K562 (cell line): ENCODE measurements at regions not wholly inside any gene's neighbourhood (a gene's known extent, or its start where the extent isn't known, plus 50 kb on each side); places are given as distances from the start of the nearest gene placed in this dataset.
"Not testable (repeated sequence)": the region's sequence is repeated elsewhere in the genome, so short reads cannot be mapped to it uniquely, and the experiment has no call there.

Source experiments
- ATAC-seq: fragments of 200-7000 bp; cut with Tn5 transposase; 3 replicates; pipeline ENCODE4 v1.9.1; 2020; ENCODE audit warnings: moderate library complexity
- BruUV-seq: library from RNA; stranded (reverse); fragments of 400-500 nt; replicated peaks from 2 replicates; lab custom pipeline; 2021; lab: Mats Ljungman, UMichigan
- CTCF ChIA-PET: fragments of 300-600 bp; formaldehyde crosslinking; extraction: SDS; loops from one replicate; lab custom pipeline; 2021; ENCODE audit warnings: low intra/inter-chr PET ratio; lab: Yijun Ruan, JAX
- POLR2A ChIA-PET: fragments of 300-600, 350-650 bp; sonication (Branson Sonifier 250); formaldehyde crosslinking; extraction: SDS; loops from one replicate; lab custom pipeline; 2021; ENCODE audit warnings: antibody characterized with exemption, inconsistent platforms; lab: Yijun Ruan, JAX
- DNase-seq, 4 experiments: peaks; one replicate each; pipeline versions ENCODE4 v3.0.0 to v3.0.0-alpha.2; 2011 to 2018; ENCODE audit warnings: low spot score in 3 of 4, mixed read lengths in 3 of 4; ENCODE audit errors: extremely low read depth in 1 of 4
- FAIRE-seq: peaks from 2 replicates; lab custom pipeline; 2011; peaks lifted over from hg19 to GRCh38; lab: Jason Lieb, UNC
- H2AFZ ChIP-seq: 2 replicates; pipeline ENCODE4 v1.6.0; 2011; ENCODE audit warnings: low read depth, low read length, control low read depth, inconsistent platforms
- H3K27ac ChIP-seq: fragments of 200-600 bp; 3 replicates; pipeline ENCODE4 v1.8.0; 2011; ENCODE audit warnings: low read depth, mild to moderate bottlenecking, control low read depth, inconsistent platforms, low read length, moderate library complexity, mixed read lengths; ENCODE audit errors: extremely low read depth
- H3K27me3 ChIP-seq, 2 experiments: fragments of 300-600 bp in 1 of 2; 2 replicates in 1 of 2; 3 replicates in 1 of 2; pipeline versions ENCODE4 v1.6.0 to v1.8.0; 2011; ENCODE audit warnings: inconsistent platforms in 2 of 2, low read length in 2 of 2, mild to moderate bottlenecking in 1 of 2, mixed read lengths in 1 of 2, moderate library complexity in 1 of 2; ENCODE audit not compliant: control insufficient read depth in 2 of 2, insufficient read depth in 2 of 2
- H3K36me3 ChIP-seq: fragments of 300-600 bp; 3 replicates; pipeline ENCODE4 v1.8.0; 2011; ENCODE audit warnings: mild to moderate bottlenecking, low read length, inconsistent platforms; ENCODE audit not compliant: control insufficient read depth, insufficient read depth
- H3K4me1 ChIP-seq, 2 experiments: fragments of 200-600 bp in 1 of 2; replicated peaks in 1 of 2; 2 replicates in 1 of 2; 3 replicates in 1 of 2; pipeline versions ENCODE4 v1.5.1 to v1.8.0; 2011; ENCODE audit warnings: inconsistent platforms in 2 of 2, low read length in 2 of 2, mild to moderate bottlenecking in 1 of 2, mixed read lengths in 1 of 2, moderate library complexity in 1 of 2; ENCODE audit not compliant: control insufficient read depth in 2 of 2, insufficient read depth in 2 of 2
- H3K4me2 ChIP-seq: 2 replicates; pipeline ENCODE4 v1.6.1; 2011; ENCODE audit warnings: low read length, control low read depth, inconsistent platforms, mixed read lengths; ENCODE audit not compliant: insufficient read depth
- H3K4me3 ChIP-seq: fragments of 200-600 bp; sonication (generic), shearing (Covaris generic); 2 replicates; pipeline ENCODE4 v1.5.1; 2016; ENCODE audit warnings: control low read depth, inconsistent platforms
- H3K79me2 ChIP-seq: fragments of 200-600 bp; 3 replicates; pipeline ENCODE4 v1.8.0; 2011; ENCODE audit warnings: low read length, inconsistent platforms; ENCODE audit not compliant: control insufficient read depth, insufficient read depth
- H3K9ac ChIP-seq, 2 experiments: 2 replicates each; pipeline versions ENCODE4 v1.6.0 to v1.6.1; 2011; ENCODE audit warnings: low read depth in 2 of 2, low read length in 2 of 2, control low read depth in 1 of 2, inconsistent platforms in 1 of 2, mild to moderate bottlenecking in 1 of 2, mixed read lengths in 1 of 2; ENCODE audit not compliant: insufficient read depth in 1 of 2
- H3K9me1 ChIP-seq: one replicate; pipeline ENCODE4 v1.6.0; 2011; ENCODE audit warnings: inconsistent platforms, mild to moderate bottlenecking, low read length, moderate library complexity; ENCODE audit not compliant: control insufficient read depth, insufficient read depth
- H3K9me3 ChIP-seq: replicated peaks from 2 replicates; pipeline ENCODE4 v1.5.1; 2011; ENCODE audit warnings: low read depth, low read length, inconsistent platforms; ENCODE audit not compliant: control insufficient read depth, insufficient read depth
- H4K20me1 ChIP-seq: replicated peaks from 2 replicates; pipeline ENCODE4 v1.6.1; 2011; ENCODE audit warnings: low read length, inconsistent platforms, mixed read lengths; ENCODE audit not compliant: control insufficient read depth, insufficient read depth
- CGGBP1 ChIP-seq: fragments of 250-450 bp; sonication (Bioruptor Pico); IDR thresholded peaks from 2 replicates; pipeline ENCODE4 v1.9.0; 2021; ENCODE audit warnings: mild to moderate bottlenecking
- CTBP1 ChIP-seq: fragments of 450-650 bp; IDR thresholded peaks from 2 replicates; pipeline ENCODE4 v1.6.1; 2016; ENCODE audit warnings: borderline replicate concordance
- E2F4 ChIP-seq: sonication (generic); formaldehyde crosslinking; IDR thresholded peaks from 2 replicates; pipeline ENCODE4 v1.8.0; 2022; ENCODE audit warnings: mild to moderate bottlenecking, low read depth, missing genetic modification reagents
- EZH2 ChIP-seq: IDR thresholded peaks from 2 replicates; pipeline ENCODE4 v1.6.1; 2012; ENCODE audit warnings: low read depth, mild to moderate bottlenecking, inconsistent platforms, low read length, borderline replicate concordance
- FOXK2 ChIP-seq, 2 experiments: fragments of 450-650 bp; IDR thresholded peaks in 1 of 2; conservative IDR thresholded peaks in 1 of 2; 2 replicates each; pipeline ENCODE4 v1.6.1; 2016; ENCODE audit warnings: low read depth in 2 of 2, mild to moderate bottlenecking in 1 of 2
- HDAC1 ChIP-seq, 2 experiments: fragments of 450-650 bp; IDR thresholded peaks; 2 replicates each; pipeline ENCODE4 v1.6.1; 2016 to 2017; ENCODE audit warnings: inconsistent platforms in 1 of 2, mild to moderate bottlenecking in 1 of 2, moderate library complexity in 1 of 2
- IRF2 ChIP-seq: sonication (generic); formaldehyde crosslinking; IDR thresholded peaks from 2 replicates; pipeline ENCODE4 v1.8.1; 2022; ENCODE audit warnings: mild to moderate bottlenecking, missing genetic modification reagents
- MTA3 ChIP-seq: fragments of 450-650 bp; formaldehyde crosslinking; IDR thresholded peaks from 2 replicates; pipeline ENCODE4 v1.6.1; 2017; ENCODE audit warnings: mild to moderate bottlenecking, borderline replicate concordance
- SMARCE1 ChIP-seq: fragments of 450-650 bp; IDR thresholded peaks from 2 replicates; pipeline ENCODE4 v1.7.1; 2016; ENCODE audit warnings: mild to moderate bottlenecking
- ZNF584 ChIP-seq: fragments of 200-800 bp; sonication (Bioruptor generic); IDR thresholded peaks from 2 replicates; pipeline ENCODE4 v1.6.1; 2016; ENCODE audit warnings: low read depth, mild to moderate bottlenecking, missing genetic modification characterization, missing compliant biosample characterization
- ZNF780A ChIP-seq: fragments of 250-450 bp; sonication (Bioruptor Pico); IDR thresholded peaks from 2 replicates; pipeline ENCODE4 v1.5.0; 2021; ENCODE audit warnings: mild to moderate bottlenecking
- WGBS: fragments of 100-300 bp; shearing (Covaris generic); methylation state at CpG from one replicate; pipeline ENCODE4 v1.1.6; 2016; ENCODE audit warnings: low coverage, mixed read lengths; ENCODE audit not compliant: insufficient coverage; ENCODE audit errors: missing lambda C conversion rate; 5-methylcytosine and 5-hydroxymethylcytosine counted together
- in situ Hi-C: fragments of 300-500 bp; cut with MboI; formaldehyde crosslinking; loops from 4 replicates; pipeline ENCODE4 v1.15.0; 2018; ENCODE audit warnings: inconsistent platforms, mixed read lengths
- intact Hi-C: fragments of 100-400 bp; cut with micrococcal nuclease; formaldehyde crosslinking; loops from 2 replicates; pipeline ENCODE4 v1.14.2; 2022

DNA sequence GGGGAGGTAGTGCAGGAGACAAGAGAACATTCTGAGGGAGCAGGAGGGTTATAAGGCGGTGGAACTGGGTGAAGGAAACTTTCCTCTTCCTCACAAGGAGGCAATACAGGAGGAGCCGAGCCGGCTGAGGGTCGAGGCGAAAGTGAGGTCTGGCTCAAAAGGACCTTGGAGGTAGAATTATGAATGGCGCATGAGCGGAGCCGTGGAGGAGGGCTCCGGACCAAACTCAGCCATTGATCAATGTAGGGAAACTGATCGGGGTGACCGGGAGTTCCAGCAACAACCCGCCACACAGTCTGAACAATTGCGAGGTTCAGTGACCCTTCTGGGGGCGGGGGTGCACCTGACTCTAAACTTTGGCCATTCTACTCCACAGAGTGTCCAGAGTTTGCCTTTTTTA, 118.7 kb upstream of the PZP start:
- H3K27me3 ChIP-seq, H3K9me3 ChIP-seq, H3K4me3 ChIP-seq, H3K4me2 ChIP-seq, FAIRE-seq, ATAC-seq, POLR2A ChIA-PET, H3K79me2 ChIP-seq, H3K27ac ChIP-seq, CTCF ChIA-PET, H3K9me1 ChIP-seq, H3K36me3 ChIP-seq, intact Hi-C loops, BruUV-seq, DNase-seq, H3K9ac ChIP-seq, H4K20me1 ChIP-seq, H3K4me1 ChIP-seq, H2AFZ ChIP-seq: not testable (repeated sequence)
- in situ Hi-C loops: loop anchor here (25.0 kb wide), 1 partner anchor 310 kb away; no protein-coding TSS in a partner anchor
- WGBS: 77% methylated on average over 14 of the region's 14 CpGs

DNA sequence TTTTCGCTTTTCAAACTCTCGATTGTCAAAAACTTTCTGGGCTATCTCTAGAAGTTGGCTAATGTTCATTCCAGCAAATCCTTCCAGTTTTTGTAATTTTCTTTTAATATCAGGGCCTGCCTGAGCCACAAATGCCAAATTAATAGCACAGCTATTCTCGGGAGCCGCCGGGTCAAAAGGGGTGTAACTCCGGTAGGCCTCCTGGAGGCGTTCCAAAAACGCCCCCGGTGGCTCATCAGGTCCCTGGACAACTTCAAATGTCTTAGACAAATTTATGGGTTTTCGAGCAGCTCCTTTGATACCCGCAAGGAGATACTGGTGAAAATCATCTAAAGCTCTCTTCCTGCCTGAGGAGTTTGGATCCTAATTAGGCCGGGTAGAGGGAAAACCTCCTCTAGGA, 117.9 kb upstream of the PZP start:
- POLR2A ChIA-PET: interaction anchor here (0.6 kb wide), 1 partner anchor 39 kb away, joined by 3 read pairs; no protein-coding TSS in a partner anchor

More for the DNA sequence above, 117.9 kb upstream of the PZP start:
- DNase-seq (no peak), ATAC-seq (no peak), FAIRE-seq (no peak)
- Histone ChIP-seq H4K20me1 (no peaks in the 10 kb centered on the region), H3K36me3 (no peaks in the 10 kb centered on the region), H3K9ac (no peak overlapping the region), H3K9me1 (no peaks in the 10 kb centered on the region), H3K4me2 (no peak overlapping the region), H3K9me3 (no peaks in the 10 kb centered on the region), H3K27me3 (no peaks in the 10 kb centered on the region), H2AFZ (no peak overlapping the region), H3K79me2 (no peaks in the 10 kb centered on the region), H3K4me1 (no peaks in the 10 kb centered on the region; a peak in 2 of 5 replicates), H3K27ac (no peak overlapping the region), H3K4me3 (no peak overlapping the region)
- BruUV-seq: no TSS peak
- TF ChIP-seq CGGBP1 (CRISPR knock-in tag) (no peak), E2F4 (CRISPR knock-in tag) (no peak), HDAC1 (IDR thresholded peaks at IDR 0.05) (no peak), ZNF584 (CRISPR knock-in tag) (no peak), MTA3 (no peak), IRF2 (no peak), CTBP1 (no peak), EZH2 (no peak), ZNF780A (CRISPR knock-in tag) (no peak), SMARCE1 (no peak), FOXK2 (conservative IDR thresholded peaks at IDR 0.05 in 1 of 2, IDR thresholded peaks at IDR 0.05 in 1 of 2; ENCODE audit: low read depth in 2 of 2) (no peak)
- CTCF ChIA-PET: no interaction called here
- 52% methylated on average over 10 of the region's 12 CpGs for WGBS
- in situ Hi-C loops: loop anchor here (25.0 kb wide), 1 partner anchor 311 kb away; no protein-coding TSS in a partner anchor
- intact Hi-C loops: no loop called here
